ENCODE measurements at regions not wholly inside any gene's neighbourhood (a gene's known extent, or its start where the extent isn't known, plus 50 kb on each side); places are given as distances from the start of the nearest gene placed in this dataset.
"Not testable (repeated sequence)": the region's sequence is repeated elsewhere in the genome, so short reads cannot be mapped to it uniquely, and the experiment has no call there.

- ChIA-PET CTCF (no interaction called here), POLR2A (no interaction called here)
Observed at GRCh38 chr2:210730672-210731071, 174.3 kb downstream of the CPS1 start.

GRCh38 chr2:210746826-210747225 lies 190.4 kb downstream of the CPS1 start:
- H3K4me3 ChIP-seq (ENCODE audit: low read depth, low read length); DNase-seq (ENCODE audit: low read depth, low spot score); POLR2A ChIA-PET; CTCF ChIA-PET: not testable (repeated sequence)

More at GRCh38 chr2:210730672-210731071, 174.3 kb downstream of the CPS1 start:
- no peak overlapping the region for H3K4me3 ChIP-seq (ENCODE audit: low read depth, low read length)
- TF ChIP-seq CTCF (IDR thresholded peaks at IDR 0.05; ENCODE audit: insufficient read depth, low read length, missing control alignments) = no peak
- DNase-seq (ENCODE audit: low read depth, low spot score) = no peak

GRCh38 chr2:210752532-210752931 lies 196.1 kb downstream of the CPS1 start:
- POLR2A ChIA-PET = no interaction called here
- no peak for TF ChIP-seq CTCF (IDR thresholded peaks at IDR 0.05; ENCODE audit: insufficient read depth, low read length, missing control alignments)
- no peak overlapping the region for H3K4me3 ChIP-seq (ENCODE audit: low read depth, low read length)
- DNase-seq (ENCODE audit: low read depth, low spot score) = no peak
- CTCF ChIA-PET = no interaction called here

GRCh38 chr2:210753386-210753785 lies 197.0 kb downstream of the CPS1 start:
- ChIA-PET CTCF (no interaction called here), POLR2A (no interaction called here)
- H3K4me3 ChIP-seq (ENCODE audit: low read depth, low read length) = no peak overlapping the region
- TF ChIP-seq CTCF (IDR thresholded peaks at IDR 0.05; ENCODE audit: insufficient read depth, low read length, missing control alignments) = no peak
- DNase-seq (ENCODE audit: low read depth, low spot score) = no peak

GRCh38 chr2:210756855-210757254 lies 200.5 kb downstream of the CPS1 start:
- DNase-seq (ENCODE audit: low read depth, low spot score) = no peak
- ChIA-PET CTCF (no interaction called here), POLR2A (no interaction called here)
- H3K4me3 ChIP-seq (ENCODE audit: low read depth, low read length) = no peak overlapping the region
- TF ChIP-seq CTCF (IDR thresholded peaks at IDR 0.05; ENCODE audit: insufficient read depth, low read length, missing control alignments) = no peak

- POLR2A ChIA-PET = no interaction called here
- CTCF ChIA-PET = no interaction called here
- TF ChIP-seq CTCF (IDR thresholded peaks at IDR 0.05; ENCODE audit: insufficient read depth, low read length, missing control alignments) = no peak
- H3K4me3 ChIP-seq (ENCODE audit: low read depth, low read length) = no peak overlapping the region
- no peak for DNase-seq (ENCODE audit: low read depth, low spot score)
Observed at GRCh38 chr2:210762604-210763588, 206.5 kb downstream of the CPS1 start.
